ENCODE measurements at regions not wholly inside any gene's neighbourhood (a gene's known extent, or its start where the extent isn't known, plus 50 kb on each side); places are given as distances from the start of the nearest gene placed in this dataset.

- H3K27me3 ChIP-seq (replicated peaks; ENCODE audit: insufficient read depth, low read depth, low read length, poor library complexity), result no peaks in the 10 kb centered on the region
- H3K27ac ChIP-seq (ENCODE audit: low read depth, low read length, poor library complexity, severe bottlenecking), result no peak overlapping the region
- no peak overlapping the region for H3K4me3 ChIP-seq (ENCODE audit: low read depth, low read length, poor library complexity, severe bottlenecking)
- H3K4me1 ChIP-seq (ENCODE audit: insufficient read depth, low read length, poor library complexity, severe bottlenecking), result no peaks in the 10 kb centered on the region
- ChIA-PET POLR2A (ENCODE audit: low non-redundant PET) (no interaction called here), CTCF (no interaction called here)
- no peaks in the 10 kb centered on the region for H3K9me3 ChIP-seq (ENCODE audit: low read depth, low read length, poor library complexity, severe bottlenecking)
- no TSS peak for BruUV-seq (replicated peaks)
- TF ChIP-seq EZH2 (IDR thresholded peaks at IDR 0.05; ENCODE audit: borderline replicate concordance, low read depth, low read length, poor library complexity, severe bottlenecking) (no peak), CTCF (conservative IDR thresholded peaks at IDR 0.05; ENCODE audit: low read depth, low read length) (no peak)
- DNase-seq (ENCODE audit: low spot score), result no peak
- no peaks in the 10 kb centered on the region for H3K36me3 ChIP-seq (ENCODE audit: insufficient read depth, low read length, poor library complexity, severe bottlenecking)
- intact Hi-C loops (cut with micrococcal nuclease; ENCODE audit: unreplicated experiment), result no loop called here
Measured at GRCh38 chr15:94972314-94972713, 741.0 kb downstream of the MCTP2 start.

- Histone ChIP-seq H3K9me3 (ENCODE audit: low read depth, low read length, poor library complexity, severe bottlenecking) (peaks cover 3% of the 10 kb centered on the region), H3K4me3 (ENCODE audit: low read depth, low read length, poor library complexity, severe bottlenecking) (no peak overlapping the region), H3K4me1 (ENCODE audit: insufficient read depth, low read length, poor library complexity, severe bottlenecking) (no peaks in the 10 kb centered on the region), H3K27me3 (replicated peaks; ENCODE audit: insufficient read depth, low read depth, low read length, poor library complexity) (no peaks in the 10 kb centered on the region), H3K36me3 (ENCODE audit: insufficient read depth, low read length, poor library complexity, severe bottlenecking) (no peaks in the 10 kb centered on the region), H3K27ac (ENCODE audit: low read depth, low read length, poor library complexity, severe bottlenecking) (no peak overlapping the region)
- intact Hi-C loops (cut with micrococcal nuclease; ENCODE audit: unreplicated experiment), result no loop called here
- CTCF ChIA-PET, result no interaction called here
- no TSS peak for BruUV-seq (replicated peaks)
- TF ChIP-seq CTCF (conservative IDR thresholded peaks at IDR 0.05; ENCODE audit: low read depth, low read length) (no peak), EZH2 (IDR thresholded peaks at IDR 0.05; ENCODE audit: borderline replicate concordance, low read depth, low read length, poor library complexity, severe bottlenecking) (no peak)
- no peak for DNase-seq (ENCODE audit: low spot score)
- POLR2A ChIA-PET (ENCODE audit: low non-redundant PET), result no interaction called here
Measured at GRCh38 chr15:94987085-94987484, 755.7 kb downstream of the MCTP2 start.

- Histone ChIP-seq H3K27ac (ENCODE audit: low read depth, low read length, poor library complexity, severe bottlenecking) (no peak overlapping the region), H3K27me3 (replicated peaks; ENCODE audit: insufficient read depth, low read depth, low read length, poor library complexity) (no peaks in the 10 kb centered on the region), H3K4me3 (ENCODE audit: low read depth, low read length, poor library complexity, severe bottlenecking) (no peak overlapping the region), H3K36me3 (ENCODE audit: insufficient read depth, low read length, poor library complexity, severe bottlenecking) (no peaks in the 10 kb centered on the region), H3K4me1 (ENCODE audit: insufficient read depth, low read length, poor library complexity, severe bottlenecking) (no peaks in the 10 kb centered on the region), H3K9me3 (ENCODE audit: low read depth, low read length, poor library complexity, severe bottlenecking) (no peaks in the 10 kb centered on the region)
- POLR2A ChIA-PET (ENCODE audit: low non-redundant PET), result no interaction called here
- DNase-seq (ENCODE audit: low spot score), result no peak
- TF ChIP-seq CTCF (conservative IDR thresholded peaks at IDR 0.05; ENCODE audit: low read depth, low read length) (no peak), EZH2 (IDR thresholded peaks at IDR 0.05; ENCODE audit: borderline replicate concordance, low read depth, low read length, poor library complexity, severe bottlenecking) (no peak)
- CTCF ChIA-PET, result no interaction called here
- no TSS peak for BruUV-seq (replicated peaks)
- intact Hi-C loops (cut with micrococcal nuclease; ENCODE audit: unreplicated experiment), result no loop called here
Measured at GRCh38 chr15:94991718-94992117, 760.4 kb downstream of the MCTP2 start.
